OCI-LY3 (cell line): ENCODE measurements at regions not wholly inside any gene's neighbourhood (a gene's known extent, or its start where the extent isn't known, plus 50 kb on each side); places are given as distances from the start of the nearest gene placed in this dataset.

Experiments used
- H2AFZ ChIP-seq: fragments of 200-600, 300-600 bp; shearing (Covaris generic); 2 replicates; pipeline ENCODE4 v1.6.0; 2014; ENCODE audit warnings: antibody characterized with exemption, low read depth, low read length
- H3K27ac ChIP-seq: fragments of 200-600, 300-600 bp; sonication (generic); 2 replicates; pipeline ENCODE4 v1.5.1; 2014; ENCODE audit warnings: mild to moderate bottlenecking, low read length, moderate library complexity, mixed read lengths
- H3K27me3 ChIP-seq: fragments of 200-600, 300-600 bp; sonication (generic); 2 replicates; pipeline ENCODE4 v1.6.1; 2014; ENCODE audit warnings: low read depth, low read length, mixed read lengths
- H3K36me3 ChIP-seq: fragments of 200-600, 300-600 bp; sonication (generic); replicated peaks from 2 replicates; pipeline ENCODE3; 2014; ENCODE audit warnings: low read depth, low read length, mixed read lengths
- H3K4me1 ChIP-seq: fragments of 300-600, 200-600 bp; sonication (generic); 2 replicates; pipeline ENCODE4 v1.6.1; 2014; ENCODE audit warnings: low read length, mixed read lengths
- H3K4me2 ChIP-seq: fragments of 200-600, 300-600 bp; sonication (generic); 2 replicates; pipeline ENCODE4 v1.6.1; 2014; ENCODE audit warnings: low read length, mixed read lengths
- H3K4me3 ChIP-seq: fragments of 300-600, 200-600 bp; sonication (generic); 2 replicates; pipeline ENCODE4 v1.5.1; 2014; ENCODE audit warnings: antibody characterized with exemption, mild to moderate bottlenecking, low read length, moderate library complexity
- H3K79me2 ChIP-seq: fragments of 300-600, 200-600 bp; shearing (Covaris generic); 2 replicates; pipeline ENCODE4 v1.6.1; 2014; ENCODE audit warnings: mild to moderate bottlenecking, low read length, mixed read lengths
- H3K9ac ChIP-seq: fragments of 300-600, 200-600 bp; shearing (Covaris generic); 2 replicates; pipeline ENCODE4 v1.6.0; 2014; ENCODE audit warnings: mild to moderate bottlenecking, low read length, moderate library complexity
- H3K9me3 ChIP-seq: fragments of 200-600, 300-600 bp; shearing (Covaris generic); 2 replicates; pipeline ENCODE4 v1.6.1; 2014; ENCODE audit warnings: low read length, mixed read lengths; ENCODE audit not compliant: insufficient read depth
- H4K20me1 ChIP-seq: fragments of 200-600, 300-600 bp; sonication (generic); 2 replicates; pipeline ENCODE4 v1.6.1; 2016; ENCODE audit warnings: low read length, mixed read lengths; ENCODE audit not compliant: insufficient read depth
- CTCF ChIP-seq: fragments of 200-600, 300-600 bp; sonication (generic); IDR thresholded peaks from 2 replicates; pipeline ENCODE4 v1.5.1; 2014; ENCODE audit warnings: antibody characterized with exemption, low read length, low read depth
- EZH2phosphoT487 ChIP-seq: fragments of 200-600 bp; shearing (Covaris generic); IDR thresholded peaks from 2 replicates; pipeline ENCODE4 v1.6.1; 2018; ENCODE audit warnings: antibody characterized with exemption, mixed run types, low read depth

GRCh38 chr10:90571481-90572258 is 286.2 kb downstream of the HTR7 start:
- Histone ChIP-seq H3K9me3 (no peaks in the 10 kb centered on the region), H3K4me3 (no peak overlapping the region), H3K79me2 (no peaks in the 10 kb centered on the region), H2AFZ (no peak overlapping the region), H4K20me1 (no peaks in the 10 kb centered on the region), H3K4me1 (no peaks in the 10 kb centered on the region), H3K36me3 (no peaks in the 10 kb centered on the region), H3K27ac (no peak overlapping the region), H3K9ac (no peak overlapping the region), H3K27me3 (no peaks in the 10 kb centered on the region), H3K4me2 (no peak overlapping the region)
- no peak for TF ChIP-seq CTCF
- no peak for TF ChIP-seq EZH2phosphoT487

GRCh38 chr10:90575125-90575524 is 282.7 kb downstream of the HTR7 start:
- no peak overlapping the region for H3K4me2 ChIP-seq
- H3K79me2 ChIP-seq = no peaks in the 10 kb centered on the region
- H3K9ac ChIP-seq = no peak overlapping the region

GRCh38 chr10:90577569-90577968 is 280.3 kb downstream of the HTR7 start:
- no peaks in the 10 kb centered on the region for H3K9me3 ChIP-seq
- no peaks in the 10 kb centered on the region for H4K20me1 ChIP-seq
- H3K27ac ChIP-seq = no peak overlapping the region
- TF ChIP-seq CTCF = no peak
- no peak for TF ChIP-seq EZH2phosphoT487
- no peaks in the 10 kb centered on the region for H3K4me1 ChIP-seq
- H3K4me3 ChIP-seq = no peak overlapping the region
- no peak overlapping the region for H2AFZ ChIP-seq
- H3K9ac ChIP-seq = no peak overlapping the region
- H3K27me3 ChIP-seq = no peaks in the 10 kb centered on the region
- H3K36me3 ChIP-seq = no peaks in the 10 kb centered on the region
- no peak overlapping the region for H3K4me2 ChIP-seq
- no peaks in the 10 kb centered on the region for H3K79me2 ChIP-seq

More at GRCh38 chr10:90575125-90575524, 282.7 kb downstream of the HTR7 start:
- no peaks in the 10 kb centered on the region for H3K9me3 ChIP-seq
- H3K4me3 ChIP-seq = no peak overlapping the region
- no peak overlapping the region for H2AFZ ChIP-seq
- TF ChIP-seq EZH2phosphoT487 (no peak), CTCF (no peak)
- H3K27me3 ChIP-seq = no peaks in the 10 kb centered on the region
- H3K27ac ChIP-seq = no peak overlapping the region
- no peaks in the 10 kb centered on the region for H3K36me3 ChIP-seq
- no peaks in the 10 kb centered on the region for H4K20me1 ChIP-seq
- no peaks in the 10 kb centered on the region for H3K4me1 ChIP-seq

GRCh38 chr10:90579602-90580242 is 278.1 kb downstream of the HTR7 start:
- Histone ChIP-seq H3K27ac (no peak overlapping the region), H3K9ac (no peak overlapping the region), H3K4me2 (no peak overlapping the region), H3K9me3 (no peaks in the 10 kb centered on the region), H3K4me1 (no peaks in the 10 kb centered on the region), H4K20me1 (no peaks in the 10 kb centered on the region), H3K36me3 (no peaks in the 10 kb centered on the region), H2AFZ (no peak overlapping the region), H3K79me2 (no peaks in the 10 kb centered on the region), H3K27me3 (no peaks in the 10 kb centered on the region), H3K4me3 (no peak overlapping the region)
- TF ChIP-seq CTCF (no peak), EZH2phosphoT487 (no peak)
